Endothelial cell of umbilical vein (primary cell): ENCODE measurements at regions not wholly inside any gene's neighbourhood (a gene's known extent, or its start where the extent isn't known, plus 50 kb on each side); places are given as distances from the start of the nearest gene placed in this dataset.

Experiments used
- BruUV-seq: library from RNA; stranded (reverse); fragments of 400-500 nt; replicated peaks from 2 replicates; lab custom pipeline; 2021; lab: Mats Ljungman, UMichigan
- CTCF ChIA-PET: fragments of 300-600, 350-600 bp; sonication (Branson Sonifier 250); formaldehyde crosslinking; loops from one replicate; lab custom pipeline; 2021; ENCODE audit warnings: antibody characterized with exemption, inconsistent platforms; lab: Charles Lee
- POLR2A ChIA-PET: fragments of 300-600, 350-600 bp; sonication (Branson Sonifier 250); formaldehyde crosslinking; loops from one replicate; lab custom pipeline; 2021; ENCODE audit warnings: antibody characterized with exemption, inconsistent platforms; lab: Charles Lee
- DNase-seq: peaks from one replicate; pipeline ENCODE4 v3.0.0-alpha.2; 2011; ENCODE audit warnings: low read depth, low spot score
- FAIRE-seq: peaks from 2 replicates; lab custom pipeline; 2011; peaks lifted over from hg19 to GRCh38; lab: Jason Lieb, UNC
- H2AFZ ChIP-seq: 2 replicates; pipeline ENCODE4 v1.6.0; 2012; ENCODE audit warnings: low read depth, low read length, control low read depth, inconsistent platforms
- H3K27ac ChIP-seq: 2 replicates; pipeline ENCODE4 v1.5.1; 2011; ENCODE audit warnings: low read depth, mild to moderate bottlenecking, control low read depth, low read length, moderate library complexity; ENCODE audit not compliant: insufficient read depth
- H3K27me3 ChIP-seq, 2 experiments: 2 replicates each; pipeline versions ENCODE4 v1.6.0 to v1.6.1; 2011; ENCODE audit warnings: low read length in 2 of 2, mixed read lengths in 1 of 2; ENCODE audit not compliant: control insufficient read depth in 2 of 2, insufficient read depth in 2 of 2
- H3K36me3 ChIP-seq, 2 experiments: 2 replicates in 1 of 2; 3 replicates in 1 of 2; pipeline ENCODE4 v1.5.1; 2011; ENCODE audit warnings: low read length in 2 of 2, mild to moderate bottlenecking in 1 of 2, moderate library complexity in 1 of 2; ENCODE audit not compliant: control insufficient read depth in 2 of 2, insufficient read depth in 2 of 2; ENCODE audit errors: extremely low read depth in 1 of 2
- H3K4me1 ChIP-seq: 3 replicates; pipeline ENCODE4 v1.5.1; 2011; ENCODE audit warnings: mild to moderate bottlenecking, low read length; ENCODE audit not compliant: control insufficient read depth, insufficient read depth; ENCODE audit errors: extremely low read depth
- H3K4me2 ChIP-seq: 2 replicates; pipeline ENCODE4 v1.6.1; 2011; ENCODE audit warnings: low read length, control low read depth, mixed read lengths; ENCODE audit not compliant: insufficient read depth
- H3K4me3 ChIP-seq, 3 experiments: fragments of 200-600 bp in 1 of 3; sonication (generic), shearing (Covaris generic) in 1 of 3; replicated peaks in 1 of 3; 2 replicates each; pipeline ENCODE4 v1.5.1; 2011 to 2016; ENCODE audit warnings: control low read depth in 3 of 3, low read length in 3 of 3, mild to moderate bottlenecking in 2 of 3, inconsistent platforms in 1 of 3, low read depth in 1 of 3, moderate library complexity in 1 of 3; ENCODE audit not compliant: insufficient read depth in 1 of 3
- H3K79me2 ChIP-seq: 2 replicates; pipeline ENCODE4 v1.6.0; 2012; ENCODE audit warnings: low read length, inconsistent platforms; ENCODE audit not compliant: control insufficient read depth, insufficient read depth
- H3K9ac ChIP-seq: replicated peaks from 2 replicates; pipeline ENCODE3; 2011; ENCODE audit warnings: low read length, control low read depth; ENCODE audit not compliant: insufficient read depth; ENCODE audit errors: extremely low read depth
- H3K9me1 ChIP-seq: replicated peaks from 3 replicates; pipeline ENCODE4 v1.6.0; 2011; ENCODE audit warnings: mild to moderate bottlenecking, low read length; ENCODE audit not compliant: control insufficient read depth, insufficient read depth; ENCODE audit errors: extremely low read depth
- H3K9me3 ChIP-seq: replicated peaks from 2 replicates; pipeline ENCODE4 v1.5.1; 2012; ENCODE audit warnings: low read length, inconsistent platforms; ENCODE audit not compliant: control insufficient read depth, insufficient read depth
- H4K20me1 ChIP-seq: replicated peaks from 2 replicates; pipeline ENCODE3; 2011; ENCODE audit warnings: mild to moderate bottlenecking, low read length; ENCODE audit not compliant: control insufficient read depth, insufficient read depth; ENCODE audit errors: extremely low read depth
- CTCF ChIP-seq, 2 donors: IDR thresholded peaks; 1 replicate in 1 of 2; 2 replicates in 1 of 2; pipeline ENCODE4 v1.5.1; 2011; ENCODE audit warnings: low read length in 2 of 2, mild to moderate bottlenecking in 2 of 2, moderate library complexity in 2 of 2, control low read depth in 1 of 2, inconsistent platforms in 1 of 2, low read depth in 1 of 2; ENCODE audit not compliant: insufficient read depth in 1 of 2; ENCODE audit errors: extremely low read depth in 1 of 2
- EZH2 ChIP-seq: IDR thresholded peaks from 2 replicates; pipeline ENCODE4 v1.6.1; 2012; ENCODE audit warnings: borderline replicate concordance, low read depth, mild to moderate bottlenecking, moderate library complexity, low read length, inconsistent platforms; ENCODE audit not compliant: severe bottlenecking
- FOS ChIP-seq: IDR thresholded peaks from 2 replicates; pipeline ENCODE4 v1.6.1; 2011; ENCODE audit warnings: mild to moderate bottlenecking, low read length, moderate library complexity, borderline replicate concordance; ENCODE audit not compliant: insufficient read depth
- GATA2 ChIP-seq: IDR thresholded peaks from 2 replicates; pipeline ENCODE4 v1.7.0; 2011; ENCODE audit warnings: low read depth, mild to moderate bottlenecking, moderate library complexity, mixed read lengths, low read length; ENCODE audit not compliant: insufficient read length, insufficient read depth
- JUN ChIP-seq: IDR thresholded peaks from 2 replicates; pipeline ENCODE4 v1.6.1; 2011; ENCODE audit warnings: borderline replicate concordance, low read depth; ENCODE audit not compliant: insufficient read length, insufficient read depth
- MYC ChIP-seq: IDR thresholded peaks from one replicate; pipeline ENCODE4 v1.6.1; 2011; ENCODE audit warnings: mild to moderate bottlenecking, low read depth, low read length
- POLR2A ChIP-seq: IDR thresholded peaks from 2 replicates; pipeline ENCODE4 v1.6.1; 2012; ENCODE audit warnings: low read depth, mild to moderate bottlenecking, control low read depth, low read length
- POLR2AphosphoS5 ChIP-seq: IDR thresholded peaks from 2 replicates; pipeline ENCODE4 v1.6.1; 2012; ENCODE audit warnings: low read depth, mild to moderate bottlenecking, control low read depth, low read length, moderate library complexity; ENCODE audit not compliant: insufficient read depth
- dilution Hi-C: fragments of 300-500 bp; cut with MboI; formaldehyde crosslinking; loops from one replicate; pipeline ENCODE4 v1.15.0; 2019; ENCODE audit warnings: low sequenced_read_pairs; ENCODE audit not compliant: extremely low pct_ligation_motif_present
- intact Hi-C: fragments of 100-400 bp; cut with micrococcal nuclease; formaldehyde crosslinking; loops from one replicate; pipeline ENCODE4 v1.10.0; 2022
- TF ChIP-seq, protein P1 (sequence below): IDR thresholded peaks from 2 replicates; pipeline ENCODE4 v1.6.1; 2011; ENCODE audit not compliant: insufficient read depth, insufficient read length

GRCh38 chr3:95994338-95994737, 820.1 kb upstream of the EPHA6 start:
- H3K79me2 ChIP-seq = no peaks in the 10 kb centered on the region
- no TSS peak for BruUV-seq
- no peak overlapping the region for H2AFZ ChIP-seq
- no peaks in the 10 kb centered on the region for H3K9me3 ChIP-seq
- no peak overlapping the region for H3K4me2 ChIP-seq
- CTCF ChIA-PET = no interaction called here
- no peak overlapping the region for H3K4me3 ChIP-seq
- dilution Hi-C loops = no loop called here
- DNase-seq = no peak
- no peaks in the 10 kb centered on the region for H3K4me1 ChIP-seq
- no peaks in the 10 kb centered on the region for H3K9me1 ChIP-seq
- POLR2A ChIA-PET = no interaction called here
- intact Hi-C loops = no loop called here
- no peaks in the 10 kb centered on the region for H4K20me1 ChIP-seq
- no peak overlapping the region for H3K9ac ChIP-seq
- FAIRE-seq = no peak
- H3K27ac ChIP-seq = no peak overlapping the region
- TF ChIP-seq, protein P1, sequence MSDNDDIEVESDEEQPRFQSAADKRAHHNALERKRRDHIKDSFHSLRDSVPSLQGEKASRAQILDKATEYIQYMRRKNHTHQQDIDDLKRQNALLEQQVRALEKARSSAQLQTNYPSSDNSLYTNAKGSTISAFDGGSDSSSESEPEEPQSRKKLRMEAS = no peak
- TF ChIP-seq EZH2 (no peak), CTCF (IDR thresholded peaks at IDR 0.05; ENCODE audit: extremely low read depth in 1 of 2, insufficient read depth in 1 of 2, low read depth in 1 of 2, low read length in 2 of 2) (no peak), FOS (no peak), MYC (no peak), POLR2A (no peak), POLR2AphosphoS5 (no peak), JUN (no peak), GATA2 (no peak)
- H3K36me3 ChIP-seq = no peaks in the 10 kb centered on the region
- no peaks in the 10 kb centered on the region for H3K27me3 ChIP-seq
